OCI-LY7 (cell line): ENCODE measurements at regions not wholly inside any gene's neighbourhood (a gene's known extent, or its start where the extent isn't known, plus 50 kb on each side); places are given as distances from the start of the nearest gene placed in this dataset.

Source experiments
- BruUV-seq: library from RNA; stranded (reverse); fragments of 400-500 nt; replicated peaks from 2 replicates; lab custom pipeline; 2021; lab: Mats Ljungman, UMichigan
- CTCF ChIA-PET: fragments of 300-600 bp; sonication (Branson Sonifier 250); formaldehyde crosslinking; loops from one replicate; lab custom pipeline; 2022; ENCODE audit warnings: antibody characterized with exemption; ENCODE audit not compliant: unreplicated experiment; lab: Charles Lee
- POLR2A ChIA-PET: fragments of 300-600 bp; sonication (Branson Sonifier 250); formaldehyde crosslinking; loops from one replicate; lab custom pipeline; 2022; ENCODE audit warnings: antibody characterized with exemption; lab: Charles Lee
- DNase-seq: peaks from one replicate; pipeline ENCODE4 v3.0.0-alpha.2; 2015; ENCODE audit warnings: low spot score
- H2AFZ ChIP-seq: fragments of 200-600 bp; sonication (generic), shearing (Covaris generic); 2 replicates; pipeline ENCODE4 v1.6.1; 2014; ENCODE audit warnings: mild to moderate bottlenecking, antibody characterized with exemption, low read length, moderate library complexity
- H3K27ac ChIP-seq: fragments of 200-600 bp; sonication (generic); 2 replicates; pipeline ENCODE4 v1.5.1; 2014; ENCODE audit warnings: mixed run types, low read depth, mild to moderate bottlenecking, moderate library complexity, low read length, inconsistent platforms; ENCODE audit not compliant: poor library complexity, severe bottlenecking
- H3K36me3 ChIP-seq: fragments of 200-600 bp; sonication (generic); 2 replicates; pipeline ENCODE4 v1.6.1; 2014; ENCODE audit warnings: mild to moderate bottlenecking, antibody characterized with exemption, low read length, moderate library complexity, mixed read lengths; ENCODE audit not compliant: insufficient read depth
- H3K4me1 ChIP-seq: fragments of 200-600 bp; sonication (generic); 2 replicates; pipeline ENCODE4 v1.5.1; 2014; ENCODE audit warnings: mild to moderate bottlenecking, low read length; ENCODE audit not compliant: insufficient read depth, poor library complexity, severe bottlenecking
- H3K4me2 ChIP-seq: fragments of 200-600 bp; sonication (generic); 2 replicates; pipeline ENCODE4 v1.6.1; 2014; ENCODE audit warnings: mild to moderate bottlenecking, low read length
- H3K4me3 ChIP-seq: fragments of 200-600 bp; sonication (generic); 2 replicates; pipeline ENCODE4 v1.5.1; 2014; ENCODE audit warnings: mild to moderate bottlenecking, low read depth, low read length; ENCODE audit not compliant: poor library complexity, severe bottlenecking
- H3K79me2 ChIP-seq: fragments of 200-600 bp; sonication (generic); 2 replicates; pipeline ENCODE4 v1.6.1; 2016; ENCODE audit warnings: low read depth, mild to moderate bottlenecking, low read length, moderate library complexity, mixed read lengths; ENCODE audit not compliant: insufficient read depth
- H3K9me2 ChIP-seq: fragments of 200-600 bp; sonication (generic); 2 replicates; pipeline ENCODE4 v1.6.1; 2016; ENCODE audit warnings: mild to moderate bottlenecking, low read length, mixed read lengths; ENCODE audit not compliant: insufficient read depth
- H3K9me3 ChIP-seq: fragments of 200-600 bp; sonication (generic); 2 replicates; pipeline ENCODE4 v1.6.1; 2014; ENCODE audit warnings: mild to moderate bottlenecking, mixed run types, low read length, mixed read lengths
- H4K20me1 ChIP-seq: fragments of 200-600 bp; sonication (generic); 2 replicates; pipeline ENCODE4 v1.6.1; 2014; ENCODE audit warnings: mild to moderate bottlenecking, antibody characterized with exemption, low read length, moderate library complexity, mixed read lengths; ENCODE audit not compliant: insufficient read depth
- EZH2phosphoT487 ChIP-seq: fragments of 200-600 bp; sonication (generic); IDR thresholded peaks from 2 replicates; pipeline ENCODE4 v1.6.1; 2018; ENCODE audit warnings: low read depth, borderline replicate concordance, mild to moderate bottlenecking, mixed run types, antibody characterized with exemption, low read length, moderate library complexity, mixed read lengths
- intact Hi-C: fragments of 100-400 bp; cut with micrococcal nuclease; formaldehyde crosslinking; loops from one replicate; pipeline ENCODE4 v1.10.0; 2022; ENCODE audit not compliant: unreplicated experiment
- TF ChIP-seq, protein P1 (sequence below): fragments of 200-600 bp; sonication (generic); conservative IDR thresholded peaks from 2 replicates; pipeline ENCODE4 v1.5.1; 2014; ENCODE audit warnings: mild to moderate bottlenecking, antibody characterized with exemption, low read length, moderate library complexity, mixed read lengths

- BruUV-seq, result no TSS peak
- DNase-seq, result peak; percentile 79
- no peaks in the 10 kb centered on the region for H4K20me1 ChIP-seq
- no peaks in the 10 kb centered on the region for H3K79me2 ChIP-seq
- H3K4me1 ChIP-seq, result peaks cover 11% of the 10 kb centered on the region
- H3K27ac ChIP-seq, result peak overlapping the region; percentile 64
- TF ChIP-seq EZH2phosphoT487, result no peak
- TF ChIP-seq, protein P1, sequence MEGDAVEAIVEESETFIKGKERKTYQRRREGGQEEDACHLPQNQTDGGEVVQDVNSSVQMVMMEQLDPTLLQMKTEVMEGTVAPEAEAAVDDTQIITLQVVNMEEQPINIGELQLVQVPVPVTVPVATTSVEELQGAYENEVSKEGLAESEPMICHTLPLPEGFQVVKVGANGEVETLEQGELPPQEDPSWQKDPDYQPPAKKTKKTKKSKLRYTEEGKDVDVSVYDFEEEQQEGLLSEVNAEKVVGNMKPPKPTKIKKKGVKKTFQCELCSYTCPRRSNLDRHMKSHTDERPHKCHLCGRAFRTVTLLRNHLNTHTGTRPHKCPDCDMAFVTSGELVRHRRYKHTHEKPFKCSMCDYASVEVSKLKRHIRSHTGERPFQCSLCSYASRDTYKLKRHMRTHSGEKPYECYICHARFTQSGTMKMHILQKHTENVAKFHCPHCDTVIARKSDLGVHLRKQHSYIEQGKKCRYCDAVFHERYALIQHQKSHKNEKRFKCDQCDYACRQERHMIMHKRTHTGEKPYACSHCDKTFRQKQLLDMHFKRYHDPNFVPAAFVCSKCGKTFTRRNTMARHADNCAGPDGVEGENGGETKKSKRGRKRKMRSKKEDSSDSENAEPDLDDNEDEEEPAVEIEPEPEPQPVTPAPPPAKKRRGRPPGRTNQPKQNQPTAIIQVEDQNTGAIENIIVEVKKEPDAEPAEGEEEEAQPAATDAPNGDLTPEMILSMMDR, result no peak
- ChIA-PET CTCF (no interaction called here), POLR2A (interaction anchor here (0.6 to 1.0 kb wide), 3 partner anchors 28 to 503 kb away, joined by 3 to 5 read pairs (median 4); no protein-coding TSS in a partner anchor)
- H3K4me3 ChIP-seq, result no peak overlapping the region
- H3K36me3 ChIP-seq, result no peaks in the 10 kb centered on the region
- no peaks in the 10 kb centered on the region for H3K9me3 ChIP-seq
- no peak overlapping the region for H2AFZ ChIP-seq
- intact Hi-C loops, result no loop called here
- H3K4me2 ChIP-seq, result peak overlapping the region; percentile 46; the same call in 1 of the 2 replicates
- H3K9me2 ChIP-seq, result no peaks in the 10 kb centered on the region
These were observed 86.9 kb upstream of the ZC3H15 start for GRCh38 chr2:186399082-186399644.

DNA sequence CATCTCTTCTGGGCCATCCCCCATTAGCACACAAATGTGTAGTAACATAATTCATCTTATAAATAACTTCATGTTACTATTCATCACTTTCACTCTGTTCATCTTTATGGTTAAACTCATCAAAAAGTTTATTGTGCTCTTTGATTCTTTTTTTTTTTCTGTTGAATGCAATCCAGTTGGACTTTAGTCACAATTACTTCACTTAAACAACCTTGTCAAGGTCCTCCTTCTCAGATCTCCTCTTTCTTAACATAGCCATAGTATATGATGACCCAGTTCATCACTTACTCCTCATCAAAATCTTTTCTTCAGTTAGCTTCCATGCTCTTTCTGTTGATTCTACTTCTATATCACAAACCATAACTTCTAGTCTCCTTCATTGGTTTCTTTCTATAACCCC, 80.2 kb upstream of the ZC3H15 start:
- CTCF ChIA-PET, result no interaction called here
- H3K4me1 ChIP-seq, result no peaks in the 10 kb centered on the region

More for the DNA sequence above, 80.2 kb upstream of the ZC3H15 start:
- H3K36me3 ChIP-seq, result no peaks in the 10 kb centered on the region
- H3K9me2 ChIP-seq, result no peaks in the 10 kb centered on the region
- H3K9me3 ChIP-seq, result no peaks in the 10 kb centered on the region
- H3K4me2 ChIP-seq, result no peak overlapping the region
- TF ChIP-seq, protein P1, result no peak
- no peak for TF ChIP-seq EZH2phosphoT487
- H3K4me3 ChIP-seq, result no peak overlapping the region
- POLR2A ChIA-PET, result interaction anchor here (0.6 to 2.1 kb wide), 5 partner anchors 10 to 22 kb away, joined by 3 to 12 read pairs (median 4); no protein-coding TSS in a partner anchor
- BruUV-seq, result no TSS peak
- H3K27ac ChIP-seq, result no peak overlapping the region
- no peak for DNase-seq
- H2AFZ ChIP-seq, result no peak overlapping the region
- intact Hi-C loops, result no loop called here
- no peaks in the 10 kb centered on the region for H3K79me2 ChIP-seq
- no peaks in the 10 kb centered on the region for H4K20me1 ChIP-seq
